ENCODE measurements at regions not wholly inside any gene's neighbourhood (a gene's known extent, or its start where the extent isn't known, plus 50 kb on each side); places are given as distances from the start of the nearest gene placed in this dataset.

DNA sequence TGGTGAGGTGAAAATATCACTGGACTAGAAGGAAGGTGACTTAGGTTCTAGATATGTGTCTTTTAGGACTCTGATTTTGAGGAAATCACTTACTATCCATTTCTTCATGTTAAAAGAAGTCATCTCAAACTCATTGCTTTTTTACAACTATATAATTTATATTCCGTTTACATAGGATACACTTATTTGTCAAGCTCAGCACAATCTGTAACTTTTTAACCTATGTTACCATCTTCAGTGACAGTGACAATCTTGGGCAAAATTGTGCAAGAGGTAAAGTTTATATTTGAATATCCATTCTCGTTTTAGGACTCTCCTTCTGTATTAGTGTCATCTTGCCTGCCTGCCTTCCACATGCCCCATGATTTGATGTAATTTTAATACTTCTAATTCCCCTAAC, 74.0 kb upstream of the FAM83B start:
- TF ChIP-seq, protein P1, sequence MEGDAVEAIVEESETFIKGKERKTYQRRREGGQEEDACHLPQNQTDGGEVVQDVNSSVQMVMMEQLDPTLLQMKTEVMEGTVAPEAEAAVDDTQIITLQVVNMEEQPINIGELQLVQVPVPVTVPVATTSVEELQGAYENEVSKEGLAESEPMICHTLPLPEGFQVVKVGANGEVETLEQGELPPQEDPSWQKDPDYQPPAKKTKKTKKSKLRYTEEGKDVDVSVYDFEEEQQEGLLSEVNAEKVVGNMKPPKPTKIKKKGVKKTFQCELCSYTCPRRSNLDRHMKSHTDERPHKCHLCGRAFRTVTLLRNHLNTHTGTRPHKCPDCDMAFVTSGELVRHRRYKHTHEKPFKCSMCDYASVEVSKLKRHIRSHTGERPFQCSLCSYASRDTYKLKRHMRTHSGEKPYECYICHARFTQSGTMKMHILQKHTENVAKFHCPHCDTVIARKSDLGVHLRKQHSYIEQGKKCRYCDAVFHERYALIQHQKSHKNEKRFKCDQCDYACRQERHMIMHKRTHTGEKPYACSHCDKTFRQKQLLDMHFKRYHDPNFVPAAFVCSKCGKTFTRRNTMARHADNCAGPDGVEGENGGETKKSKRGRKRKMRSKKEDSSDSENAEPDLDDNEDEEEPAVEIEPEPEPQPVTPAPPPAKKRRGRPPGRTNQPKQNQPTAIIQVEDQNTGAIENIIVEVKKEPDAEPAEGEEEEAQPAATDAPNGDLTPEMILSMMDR (IDR thresholded peaks at IDR 0.05 in 2 of 3, conservative IDR thresholded peaks at IDR 0.05 in 1 of 3; ENCODE audit: insufficient read depth in 2 of 3, low read depth in 1 of 3, low read length in 3 of 3), result no peak
- TF ChIP-seq SMAD3 (CRISPR knock-in tag; conservative IDR thresholded peaks at IDR 0.05), result no peak
- TF ChIP-seq, protein P2, sequence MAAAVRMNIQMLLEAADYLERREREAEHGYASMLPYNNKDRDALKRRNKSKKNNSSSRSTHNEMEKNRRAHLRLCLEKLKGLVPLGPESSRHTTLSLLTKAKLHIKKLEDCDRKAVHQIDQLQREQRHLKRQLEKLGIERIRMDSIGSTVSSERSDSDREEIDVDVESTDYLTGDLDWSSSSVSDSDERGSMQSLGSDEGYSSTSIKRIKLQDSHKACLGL (CRISPR knock-in tag; IDR thresholded peaks at IDR 0.05; ENCODE audit: borderline replicate concordance, poor library complexity, severe bottlenecking), result no peak
- TF ChIP-seq, protein P3, sequence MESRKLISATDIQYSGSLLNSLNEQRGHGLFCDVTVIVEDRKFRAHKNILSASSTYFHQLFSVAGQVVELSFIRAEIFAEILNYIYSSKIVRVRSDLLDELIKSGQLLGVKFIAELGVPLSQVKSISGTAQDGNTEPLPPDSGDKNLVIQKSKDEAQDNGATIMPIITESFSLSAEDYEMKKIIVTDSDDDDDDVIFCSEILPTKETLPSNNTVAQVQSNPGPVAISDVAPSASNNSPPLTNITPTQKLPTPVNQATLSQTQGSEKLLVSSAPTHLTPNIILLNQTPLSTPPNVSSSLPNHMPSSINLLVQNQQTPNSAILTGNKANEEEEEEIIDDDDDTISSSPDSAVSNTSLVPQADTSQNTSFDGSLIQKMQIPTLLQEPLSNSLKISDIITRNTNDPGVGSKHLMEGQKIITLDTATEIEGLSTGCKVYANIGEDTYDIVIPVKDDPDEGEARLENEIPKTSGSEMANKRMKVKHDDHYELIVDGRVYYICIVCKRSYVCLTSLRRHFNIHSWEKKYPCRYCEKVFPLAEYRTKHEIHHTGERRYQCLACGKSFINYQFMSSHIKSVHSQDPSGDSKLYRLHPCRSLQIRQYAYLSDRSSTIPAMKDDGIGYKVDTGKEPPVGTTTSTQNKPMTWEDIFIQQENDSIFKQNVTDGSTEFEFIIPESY (CRISPR knock-in tag; IDR thresholded peaks at IDR 0.05), result no peak
- TF ChIP-seq CEBPB (tag; IDR thresholded peaks at IDR 0.05), result no peak
- no peak for TF ChIP-seq TCF7L2 (IDR thresholded peaks at IDR 0.05; ENCODE audit: low read depth, low read length)
- TF ChIP-seq RBM14 (IDR thresholded peaks at IDR 0.05; ENCODE audit: borderline replicate concordance, insufficient read depth, low read depth, low read length), result no peak
- TF ChIP-seq ZNF184 (CRISPR knock-in tag; IDR thresholded peaks at IDR 0.05), result no peak
- TF ChIP-seq PTTG1 (tag; IDR thresholded peaks at IDR 0.05; ENCODE audit: low read depth), result no peak
- no peak for TF ChIP-seq HNRNPH1 (optimal IDR thresholded peaks at IDR 0.05; ENCODE audit: low read depth, low read length)
- TF ChIP-seq JUNB (CRISPR knock-in tag; conservative IDR thresholded peaks at IDR 0.05), result no peak
- no peak for TF ChIP-seq XRCC5 (IDR thresholded peaks at IDR 0.05; ENCODE audit: low read depth, low read length)
- no peak for TF ChIP-seq CHD1 (IDR thresholded peaks at IDR 0.05; ENCODE audit: low read length)
